ENCODE measurements at regions not wholly inside any gene's neighbourhood (a gene's known extent, or its start where the extent isn't known, plus 50 kb on each side); places are given as distances from the start of the nearest gene placed in this dataset.

DNA sequence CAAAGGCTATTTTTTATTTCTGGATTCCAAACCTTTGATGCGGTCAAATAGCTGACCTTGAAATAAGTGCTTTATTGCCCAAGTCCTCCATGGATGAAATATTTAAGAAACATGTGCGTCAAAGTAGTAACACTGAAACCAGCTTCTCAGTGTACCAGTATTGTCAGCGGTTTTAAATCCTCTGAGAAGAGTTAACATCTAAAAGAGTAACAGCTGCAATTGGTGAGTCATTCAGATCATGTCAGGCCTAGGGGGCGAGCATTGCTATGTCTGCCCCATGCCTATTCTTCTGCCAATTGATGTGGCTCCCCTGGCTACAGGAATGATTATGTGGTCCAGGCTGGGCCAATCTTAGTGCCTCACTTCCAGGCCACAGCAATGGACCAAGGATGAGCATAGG lies 263.3 kb upstream of the SORL1-AS1 start:
- TF ChIP-seq CTCF (optimal IDR thresholded peaks at IDR 0.05 in 1 of 3, IDR thresholded peaks at IDR 0.05 in 1 of 3, conservative IDR thresholded peaks at IDR 0.05 in 1 of 3; ENCODE audit: extremely low read depth in 1 of 3, insufficient read depth in 2 of 3, low read length in 3 of 3) (no peak), EZH2 (IDR thresholded peaks at IDR 0.05; ENCODE audit: low read length) (no peak)

All from keratinocyte (primary cell).